Activated naive CD4-positive, alpha-beta T cell treated with Interleukin-2 at 50 U/mL for 16 hours (primary cell): ENCODE measurements at regions not wholly inside any gene's neighbourhood (a gene's known extent, or its start where the extent isn't known, plus 50 kb on each side); places are given as distances from the start of the nearest gene placed in this dataset.
"Not testable (repeated sequence)": the region's sequence is repeated elsewhere in the genome, so short reads cannot be mapped to it uniquely, and the experiment has no call there.

Experiments used
- DNase-seq: peaks from one replicate; pipeline ENCODE4 v3.0.0-alpha.2; 2020

- no peak for DNase-seq
Observed at GRCh38 chr13:31522396-31522795, 216.9 kb upstream of the RXFP2 start.

GRCh38 chr13:31528176-31528575 lies 211.2 kb upstream of the RXFP2 start:
- no peak for DNase-seq

DNA sequence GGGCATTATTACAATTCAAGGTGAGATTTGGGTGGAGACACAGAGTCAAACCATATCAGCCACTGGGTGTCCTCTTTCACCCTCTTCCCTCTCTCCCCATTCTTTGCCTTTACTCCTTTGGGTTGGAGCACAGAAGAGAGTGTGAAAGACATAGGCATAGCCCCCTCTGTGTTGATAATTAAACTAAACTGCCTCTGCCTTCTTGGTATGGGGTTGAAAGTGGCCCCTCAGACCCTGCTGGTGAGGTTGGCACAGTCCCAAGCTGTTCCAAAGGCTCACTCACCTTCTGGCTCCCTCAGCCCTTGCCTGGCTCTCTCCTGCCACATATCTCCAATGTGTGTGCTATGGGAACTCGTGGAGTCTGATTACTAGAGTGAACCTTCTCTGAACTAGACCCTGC lies 210.6 kb upstream of the RXFP2 start:
- no peak for DNase-seq

- no peak for DNase-seq
Observed at GRCh38 chr13:31530922-31531321, 208.4 kb upstream of the RXFP2 start.

DNA sequence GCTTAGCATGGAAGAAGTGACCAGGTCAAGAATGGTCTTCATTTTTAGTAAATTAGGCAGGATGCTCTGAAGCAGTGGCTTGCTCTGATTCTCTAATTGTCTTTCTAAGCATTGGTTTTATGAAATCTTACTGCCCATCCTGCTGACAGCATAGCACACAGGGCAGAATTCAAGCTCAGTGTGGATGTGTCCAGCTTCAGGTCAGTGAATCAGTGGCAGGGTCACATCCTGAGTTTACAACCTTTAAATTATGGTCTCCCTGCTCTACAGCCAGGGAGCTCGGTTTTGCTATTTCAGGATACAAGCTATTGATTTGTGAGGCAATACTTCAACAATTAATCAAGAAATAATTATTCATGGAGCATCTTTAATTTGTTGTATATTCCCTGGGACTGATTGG lies 202.3 kb upstream of the RXFP2 start:
- no peak for DNase-seq

GRCh38 chr13:31538067-31539042 lies 201.0 kb upstream of the RXFP2 start:
- DNase-seq = no peak

- DNase-seq = no peak
Observed at GRCh38 chr13:31540281-31540680, 199.0 kb upstream of the RXFP2 start.

GRCh38 chr13:31543190-31543589 lies 196.1 kb upstream of the RXFP2 start:
- no peak for DNase-seq

DNA sequence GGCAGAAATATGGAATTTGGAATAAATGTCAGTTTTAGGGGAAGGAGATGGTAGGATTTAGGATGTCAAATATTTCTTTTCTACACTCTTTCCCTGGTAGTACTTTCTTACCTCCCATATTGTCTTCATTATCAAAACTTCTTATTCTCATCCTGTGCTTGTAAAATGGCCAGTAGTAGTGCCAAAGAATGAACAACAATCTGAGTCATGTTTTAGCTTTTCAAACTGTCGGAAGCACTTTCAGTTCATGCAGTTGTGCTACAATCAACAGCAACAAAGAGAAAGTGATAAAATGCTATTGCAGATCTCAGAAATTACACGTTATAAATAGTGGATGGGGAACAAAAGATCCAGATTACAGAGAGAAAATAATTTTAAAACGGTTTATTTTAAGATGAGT lies 193.7 kb upstream of the RXFP2 start:
- no peak for DNase-seq

GRCh38 chr13:31556376-31556775 lies 182.9 kb upstream of the RXFP2 start:
- no peak for DNase-seq

- not testable (repeated sequence) for DNase-seq
Observed at GRCh38 chr13:31584221-31584620, 155.1 kb upstream of the RXFP2 start.

- DNase-seq = no peak
Observed at GRCh38 chr13:31587698-31588266, 151.5 kb upstream of the RXFP2 start.

DNA sequence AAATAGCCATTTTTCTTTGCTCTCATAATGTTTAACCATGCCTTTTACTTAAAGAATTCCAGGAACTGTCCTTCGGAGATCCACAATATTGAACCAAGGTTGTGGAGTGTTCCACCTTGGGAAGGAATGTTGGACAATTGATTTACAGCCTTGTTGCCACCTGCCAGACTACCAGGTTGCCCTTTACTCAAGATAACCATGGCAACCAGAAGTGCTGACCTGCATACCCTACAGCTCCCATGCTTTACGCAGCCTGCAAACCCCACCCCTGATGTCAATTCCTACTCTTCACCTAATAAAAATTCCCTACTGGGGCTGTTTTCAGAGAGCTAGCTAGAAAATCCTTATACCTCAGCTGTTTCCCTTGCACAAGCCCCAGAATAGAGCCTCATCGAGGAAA lies 151.0 kb upstream of the RXFP2 start:
- DNase-seq = no peak

DNA sequence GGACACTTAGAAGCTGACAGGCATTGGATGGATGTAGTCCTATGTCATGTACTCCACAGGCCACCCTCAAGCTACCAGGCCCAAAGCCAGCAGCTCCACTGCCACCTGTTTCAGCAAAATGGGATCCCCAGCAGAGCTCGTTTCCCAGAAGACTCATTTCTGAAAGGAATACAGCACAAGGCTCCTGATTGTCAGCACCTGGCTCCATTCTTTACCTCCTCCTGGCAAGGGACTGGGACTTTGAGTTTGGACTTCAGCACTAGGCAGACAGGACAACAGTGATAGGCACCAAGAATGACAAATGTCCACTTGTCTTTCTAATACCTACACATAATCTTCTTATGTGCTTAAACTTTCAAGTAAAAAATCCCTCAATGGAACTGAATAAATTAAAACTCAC lies 150.4 kb upstream of the RXFP2 start:
- no peak for DNase-seq

DNA sequence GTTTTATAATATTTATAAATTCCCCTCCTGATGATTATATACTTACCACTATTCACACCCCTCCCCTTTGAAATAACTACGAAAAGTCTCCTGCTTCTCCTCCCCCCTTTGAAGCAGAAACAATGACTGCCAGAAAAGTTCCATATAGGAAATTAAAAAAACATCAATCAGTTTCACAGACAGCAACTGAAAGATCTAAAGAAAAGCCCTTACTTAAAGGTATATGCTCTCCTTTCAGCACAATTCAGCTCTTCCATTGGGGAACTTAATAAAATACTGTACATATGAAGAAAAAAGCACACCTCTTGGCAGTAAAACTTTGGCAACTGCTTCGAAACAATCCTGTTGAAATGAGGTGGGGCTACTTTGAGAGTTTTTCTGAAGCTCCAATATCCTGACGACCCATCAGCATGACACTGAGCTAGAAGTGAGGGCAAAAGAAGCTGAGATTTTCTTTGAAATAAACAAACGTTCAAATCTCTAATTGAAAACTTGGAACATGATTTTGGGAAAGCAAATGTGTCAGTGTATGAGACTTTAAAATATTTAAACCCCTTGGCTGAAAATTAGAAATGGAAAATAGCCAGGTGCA lies 147.6 kb upstream of the RXFP2 start:
- DNase-seq = no peak

DNA sequence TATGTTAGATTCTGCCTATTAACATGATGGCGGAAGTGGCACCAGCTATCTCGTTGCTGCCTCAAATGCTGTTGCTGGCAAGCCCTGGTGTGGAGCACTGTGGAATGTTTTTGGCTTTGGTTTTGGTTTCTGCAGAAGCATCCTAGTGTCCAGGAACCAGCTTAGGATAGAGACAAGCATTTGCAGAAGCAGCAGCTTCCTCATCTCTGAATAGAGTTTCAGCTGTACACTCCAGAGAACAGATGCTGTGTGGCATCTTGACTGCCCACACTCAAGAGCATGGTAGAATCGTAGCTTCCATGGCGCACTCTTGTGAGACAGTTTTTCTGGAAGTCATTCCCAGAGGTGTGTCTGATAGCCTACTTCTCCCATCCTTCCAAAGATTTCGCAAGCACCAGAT lies 145.3 kb upstream of the RXFP2 start:
- no peak for DNase-seq

DNA sequence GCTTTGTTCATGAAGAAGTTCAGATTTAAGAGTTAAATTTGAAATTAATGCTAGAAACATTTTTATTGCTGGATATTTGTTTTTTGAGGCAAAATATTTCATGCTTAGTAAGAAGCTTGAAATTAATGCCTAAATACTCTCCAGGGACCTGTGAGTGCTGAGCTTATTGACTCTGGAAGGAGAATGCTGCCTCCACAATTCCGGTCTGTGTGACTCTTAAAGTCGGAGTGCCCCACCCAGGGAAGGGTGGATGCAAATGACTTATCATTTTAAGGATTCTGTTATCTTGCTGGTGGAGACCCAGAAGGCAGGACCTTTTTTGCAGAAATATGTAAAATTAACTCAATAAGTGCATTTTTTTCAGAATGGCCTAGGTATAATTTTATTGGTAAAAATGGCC lies 143.8 kb upstream of the RXFP2 start:
- DNase-seq = no peak

- no peak for DNase-seq
Observed at GRCh38 chr13:31598990-31599389, 140.3 kb upstream of the RXFP2 start.

- no peak for DNase-seq
Observed at GRCh38 chr13:31605076-31605860, 134.1 kb upstream of the RXFP2 start.

DNA sequence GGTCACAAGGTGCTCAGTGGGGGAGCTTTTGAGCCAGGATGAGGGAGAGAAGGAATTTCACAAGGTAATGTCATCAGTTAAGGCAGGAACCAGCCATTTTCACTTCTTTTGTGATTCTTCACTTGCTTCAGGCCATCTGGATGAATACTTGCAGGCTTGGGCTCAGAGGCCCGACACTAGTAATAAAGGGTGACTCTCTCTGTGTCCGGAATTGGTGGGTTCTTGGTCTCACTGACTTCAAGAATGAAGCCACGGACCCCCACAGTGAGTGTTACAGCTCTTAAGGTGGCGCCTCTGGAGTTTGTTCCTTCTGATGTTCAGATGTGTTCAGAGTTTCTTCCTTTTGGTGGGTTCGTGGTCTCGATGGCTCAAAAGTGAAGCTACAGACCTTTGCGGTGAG lies 131.8 kb upstream of the RXFP2 start:
- DNase-seq = not testable (repeated sequence)

- DNase-seq = not testable (repeated sequence)
Observed at GRCh38 chr13:31608780-31609179, 130.5 kb upstream of the RXFP2 start.

GRCh38 chr13:31610270-31610998 lies 128.9 kb upstream of the RXFP2 start:
- DNase-seq = no peak

DNA sequence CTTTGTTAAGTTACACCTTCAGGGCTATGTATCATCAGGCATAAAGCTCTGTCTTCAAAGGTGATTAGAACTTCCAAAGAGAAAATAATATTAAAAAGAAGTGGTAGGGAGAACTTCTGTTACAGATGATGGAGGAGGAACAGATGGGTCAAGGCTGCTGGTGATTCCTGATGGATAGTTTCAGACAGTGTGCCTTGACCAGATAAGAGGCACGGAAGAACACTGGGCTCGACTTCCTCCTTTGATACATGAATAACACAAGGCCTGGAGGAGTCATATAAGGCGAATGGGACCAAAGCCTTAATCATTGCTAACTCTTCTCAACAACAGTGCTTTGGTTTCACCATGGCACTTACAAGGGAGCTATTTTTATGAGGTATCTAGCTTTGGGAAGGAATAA lies 128.1 kb upstream of the RXFP2 start:
- no peak for DNase-seq
